GM21423 (cell line): ENCODE measurements at regions not wholly inside any gene's neighbourhood (a gene's known extent, or its start where the extent isn't known, plus 50 kb on each side); places are given as distances from the start of the nearest gene placed in this dataset.

Experiments
- ATAC-seq: cut with Tn5 transposase; IDR thresholded peaks from one replicate; pipeline ENCODE4 v1.9.1; 2021; ENCODE audit warnings: mild to moderate bottlenecking, moderate library complexity; ENCODE audit not compliant: unreplicated experiment

DNA sequence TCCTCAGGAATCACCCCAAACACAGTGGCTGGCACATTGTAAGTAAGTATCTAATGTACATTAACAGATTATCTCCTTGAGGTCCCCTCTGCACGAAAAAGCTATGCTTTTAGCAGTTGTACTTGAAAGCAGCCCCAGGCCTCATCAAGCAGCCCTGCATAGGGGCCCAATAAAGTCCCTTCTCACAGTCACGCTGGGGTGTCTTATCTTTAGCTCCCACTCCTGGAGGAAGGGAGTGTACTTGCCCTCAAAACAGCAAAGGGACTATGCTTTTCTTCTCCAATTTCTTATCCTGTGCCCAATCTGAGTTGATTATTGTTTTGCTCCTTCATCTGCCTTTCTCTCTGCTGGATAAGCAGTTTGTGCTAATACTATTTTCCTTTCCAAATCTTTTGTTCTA, 168.8 kb upstream of the PLXNA2 start:
- no peak for ATAC-seq

DNA sequence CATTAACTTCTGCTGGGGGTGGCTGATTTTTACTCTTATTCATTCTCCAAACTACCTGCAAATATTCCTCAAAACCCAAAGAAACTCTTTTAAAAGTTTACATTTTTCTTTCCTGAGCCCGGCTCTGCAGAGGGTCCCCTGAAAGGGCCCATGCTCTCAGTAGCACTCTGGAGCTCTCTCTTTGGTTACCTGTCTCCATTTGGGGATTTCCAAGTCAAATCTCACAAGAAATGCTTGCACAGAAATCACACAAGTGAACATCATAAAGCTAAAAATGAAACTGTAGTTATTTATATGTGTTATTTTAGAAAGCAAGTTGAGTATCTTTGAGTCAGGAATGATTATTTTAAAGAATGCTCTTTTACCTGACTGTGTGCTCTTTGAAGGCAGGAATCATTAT, 174.5 kb upstream of the PLXNA2 start:
- no peak for ATAC-seq

DNA sequence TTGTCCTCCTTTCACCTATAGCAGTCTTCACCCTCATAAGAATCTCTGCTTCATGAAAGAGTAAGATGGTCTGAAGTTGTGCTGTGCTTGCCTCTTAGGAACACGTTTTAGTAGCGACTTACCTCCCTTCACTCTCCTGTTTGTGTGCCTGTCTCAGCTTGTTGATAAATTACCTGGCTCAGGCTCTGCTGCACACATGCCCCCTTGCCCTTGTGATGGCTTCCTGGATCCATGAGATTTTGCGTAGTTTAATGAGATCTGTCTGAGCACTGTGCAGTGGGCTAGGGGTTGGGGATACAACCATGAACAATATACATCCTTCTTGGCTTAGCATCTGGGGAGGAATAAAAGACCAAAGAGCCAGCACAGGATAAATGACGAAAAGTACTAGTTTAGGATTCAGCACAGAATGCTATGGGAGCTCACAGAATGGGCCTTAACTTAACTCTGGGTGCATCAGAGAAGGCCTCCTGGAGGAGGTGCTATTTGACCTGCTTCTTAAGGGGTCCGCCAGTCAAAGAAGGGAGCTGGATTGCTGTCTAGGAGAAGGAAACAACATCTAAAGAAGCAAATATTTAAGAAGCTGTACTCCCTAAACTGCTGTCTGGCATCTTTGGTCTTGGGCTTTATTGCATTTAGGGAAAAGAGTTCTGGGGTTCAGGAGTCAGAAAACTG, 175.7 kb upstream of the PLXNA2 start:
- ATAC-seq: no peak

DNA sequence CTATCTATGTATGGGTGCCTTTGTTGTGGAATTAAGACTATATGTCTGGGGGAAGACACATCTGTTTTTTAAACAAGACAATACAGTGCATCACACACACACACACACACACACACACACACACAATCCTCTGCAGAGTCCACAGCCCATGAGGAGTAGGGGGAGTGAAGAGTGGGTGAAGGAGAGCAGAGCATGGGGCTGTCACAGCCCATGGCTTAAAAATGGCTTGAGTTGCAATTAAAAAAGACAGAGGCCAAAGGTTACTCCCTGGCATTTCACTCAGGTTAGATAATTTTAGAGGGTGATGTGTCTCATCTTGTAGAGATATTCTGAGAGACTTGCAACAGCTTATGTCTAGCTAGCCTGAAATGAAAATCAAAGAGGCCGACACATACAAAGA, 176.5 kb upstream of the PLXNA2 start:
- no peak for ATAC-seq

DNA sequence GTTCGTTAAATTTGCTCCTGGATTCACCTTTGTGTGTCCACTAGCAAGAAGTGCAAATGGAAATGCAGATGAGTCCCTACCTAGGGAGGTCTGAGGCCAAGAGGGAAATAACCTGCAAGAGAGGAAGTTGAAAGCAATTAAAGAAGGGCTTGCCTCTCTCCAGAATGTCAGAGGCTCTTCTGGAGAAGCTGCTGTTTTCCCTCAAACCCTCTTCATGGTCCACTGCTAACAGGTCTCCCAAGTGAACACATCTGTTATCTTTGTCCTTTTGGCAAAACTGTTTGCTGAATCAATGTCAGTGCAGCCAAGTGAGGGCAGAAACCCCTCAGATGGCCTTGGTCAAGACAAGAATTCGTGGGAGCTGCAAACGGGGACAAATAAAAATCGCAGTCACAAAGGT, 177.3 kb upstream of the PLXNA2 start:
- ATAC-seq: no peak

DNA sequence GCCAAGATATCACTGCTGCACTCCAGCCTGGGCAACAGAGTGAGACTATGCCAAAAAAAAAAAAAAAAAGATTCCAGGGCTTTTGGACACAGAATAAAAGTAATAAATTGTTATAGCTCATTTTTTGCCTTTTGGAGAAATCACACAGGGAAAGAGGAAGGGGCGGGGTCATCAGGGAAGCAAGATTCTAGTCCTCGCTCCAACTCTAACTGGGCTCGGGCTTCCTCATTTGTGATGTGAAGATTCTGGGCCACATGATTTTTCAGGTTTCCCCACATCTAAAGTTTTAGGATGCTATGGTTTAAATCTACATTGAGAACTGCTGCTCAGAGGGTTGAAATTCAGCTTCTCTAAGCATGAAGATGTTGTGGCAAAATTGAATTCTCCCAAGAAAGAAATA, 179.3 kb upstream of the PLXNA2 start:
- no peak for ATAC-seq

DNA sequence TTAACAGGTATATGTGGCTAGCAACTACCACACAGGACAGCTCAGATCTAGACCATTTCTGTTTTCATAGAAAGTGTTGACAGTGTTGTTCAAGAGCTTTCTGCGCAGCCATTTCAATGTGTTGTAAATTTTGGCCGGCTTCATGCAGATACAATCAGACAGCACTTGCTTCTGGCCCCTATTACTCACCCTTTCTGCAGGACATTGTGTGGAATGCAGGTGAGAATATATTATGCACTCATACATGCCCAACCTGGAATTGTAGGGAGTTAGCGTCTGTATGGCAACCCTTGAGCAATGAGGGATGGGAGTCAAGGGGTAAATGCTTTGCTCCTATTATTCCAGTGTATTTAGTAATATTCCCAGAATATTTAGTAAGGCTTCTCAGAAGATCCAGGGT, 180.9 kb upstream of the PLXNA2 start:
- ATAC-seq: no peak

DNA sequence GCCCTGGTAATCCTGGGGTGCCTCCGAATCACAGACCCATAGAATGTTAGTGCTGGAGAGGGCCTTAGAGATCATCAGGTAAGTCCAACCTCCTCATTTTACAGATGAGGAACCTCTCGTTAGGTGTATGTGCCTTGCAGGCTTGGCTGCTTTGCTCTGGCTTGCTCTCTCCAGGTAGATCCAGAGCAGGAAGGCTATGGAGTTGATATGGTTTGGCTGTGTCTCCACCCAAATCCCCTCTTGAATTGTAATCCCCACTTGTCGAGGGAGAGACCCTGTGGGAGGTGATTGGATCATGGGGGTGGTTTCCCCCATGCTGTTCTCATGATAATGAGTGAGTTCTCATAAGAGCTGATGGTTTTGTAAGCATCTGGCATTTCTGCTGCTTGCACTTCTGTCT, 186.0 kb upstream of the PLXNA2 start:
- ATAC-seq: no peak

DNA sequence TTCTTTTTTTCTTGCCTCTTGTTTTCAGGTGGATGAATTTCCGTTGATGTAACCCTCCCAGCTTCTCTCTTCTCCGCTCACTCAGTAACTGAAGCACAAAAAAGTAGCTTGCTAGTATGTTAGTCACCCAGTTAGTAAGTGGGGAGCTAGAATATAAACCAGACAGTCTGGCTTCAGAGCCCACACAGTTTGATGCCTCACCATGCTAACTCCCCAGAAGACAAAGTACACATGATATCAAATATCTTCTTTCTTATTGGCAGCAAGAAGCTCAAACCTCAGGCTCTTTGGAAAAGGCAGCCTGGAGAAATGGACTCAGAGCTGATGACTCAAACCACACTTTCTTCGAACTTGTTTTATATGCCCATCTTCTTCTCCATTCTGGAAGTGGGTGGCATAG, 187.5 kb upstream of the PLXNA2 start:
- no peak for ATAC-seq

DNA sequence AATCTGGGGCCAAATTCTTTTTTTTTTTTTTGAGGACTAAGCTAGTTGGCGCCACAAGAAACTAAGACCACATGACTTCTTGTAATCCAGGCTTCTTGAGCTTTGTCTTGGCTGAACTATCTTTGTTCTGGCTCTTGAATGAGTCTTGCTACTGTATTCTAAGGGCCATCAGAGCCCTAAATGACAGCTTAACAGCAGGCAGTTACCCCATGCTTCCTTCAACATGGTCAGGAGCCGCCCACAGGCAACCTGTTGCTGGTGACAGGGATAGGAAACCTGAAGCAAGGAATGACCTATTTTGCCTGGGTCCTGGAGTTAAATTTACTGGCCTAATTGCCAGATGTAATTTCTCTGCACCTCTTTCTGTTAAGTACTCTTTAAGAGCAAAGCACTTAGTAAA, 188.2 kb upstream of the PLXNA2 start:
- ATAC-seq: no peak

DNA sequence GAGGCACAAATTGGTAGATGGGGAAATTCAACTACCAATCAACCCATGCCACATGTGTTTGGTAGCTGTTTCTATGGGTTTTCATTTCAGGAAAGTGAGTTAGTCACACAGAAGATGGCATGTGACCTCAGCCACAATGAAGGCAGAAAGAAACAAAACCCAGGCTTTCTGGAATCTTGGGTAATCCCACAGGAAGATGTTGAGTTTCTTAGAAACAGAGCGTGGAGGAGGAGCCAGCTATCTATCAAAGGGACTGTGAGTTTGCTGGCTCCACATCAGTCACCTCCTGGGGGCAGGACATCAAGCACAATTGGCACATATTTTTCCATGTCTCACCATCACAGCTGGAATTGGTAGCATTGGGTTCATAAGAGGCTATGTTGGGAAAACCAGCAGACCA, 188.9 kb upstream of the PLXNA2 start:
- no peak for ATAC-seq

DNA sequence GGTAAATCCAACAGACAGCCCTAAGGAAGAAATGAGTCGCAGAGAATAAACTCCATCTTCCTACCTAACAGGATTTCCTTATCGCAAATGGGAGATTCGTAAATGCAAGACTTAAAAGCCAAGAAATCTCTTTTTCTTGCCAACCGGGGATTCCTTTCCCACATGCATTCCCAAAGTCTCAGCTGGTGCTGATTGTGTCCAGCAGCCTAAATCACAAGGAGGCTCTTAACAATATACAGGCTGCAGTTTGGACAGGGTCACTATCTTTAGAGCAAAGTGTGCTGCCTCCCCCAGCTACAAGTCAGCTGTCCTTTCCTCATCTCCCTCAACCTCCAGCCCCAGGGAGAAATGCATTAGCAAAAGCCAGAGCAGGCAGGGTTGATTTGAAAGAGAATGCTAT, 189.8 kb upstream of the PLXNA2 start:
- no peak for ATAC-seq

DNA sequence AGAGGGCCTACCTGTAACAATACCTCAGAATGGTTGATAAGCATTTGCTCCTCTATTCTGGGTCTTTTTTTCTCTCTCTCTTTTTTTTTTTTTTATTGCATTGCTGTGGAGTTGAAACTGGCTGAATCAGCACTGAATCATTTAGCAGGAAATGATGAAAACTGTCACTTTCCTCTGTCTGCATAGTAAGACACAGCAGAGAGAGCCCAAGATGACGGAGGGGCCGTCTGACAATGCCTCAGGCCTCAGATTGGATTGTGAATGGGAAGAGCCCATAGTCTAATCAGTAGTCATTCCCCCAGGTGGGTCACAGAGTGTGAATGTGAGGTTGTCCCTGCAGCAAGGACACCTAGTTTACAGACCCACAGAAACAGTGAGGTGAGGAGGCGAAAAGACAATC, 193.2 kb upstream of the PLXNA2 start:
- ATAC-seq: no peak

DNA sequence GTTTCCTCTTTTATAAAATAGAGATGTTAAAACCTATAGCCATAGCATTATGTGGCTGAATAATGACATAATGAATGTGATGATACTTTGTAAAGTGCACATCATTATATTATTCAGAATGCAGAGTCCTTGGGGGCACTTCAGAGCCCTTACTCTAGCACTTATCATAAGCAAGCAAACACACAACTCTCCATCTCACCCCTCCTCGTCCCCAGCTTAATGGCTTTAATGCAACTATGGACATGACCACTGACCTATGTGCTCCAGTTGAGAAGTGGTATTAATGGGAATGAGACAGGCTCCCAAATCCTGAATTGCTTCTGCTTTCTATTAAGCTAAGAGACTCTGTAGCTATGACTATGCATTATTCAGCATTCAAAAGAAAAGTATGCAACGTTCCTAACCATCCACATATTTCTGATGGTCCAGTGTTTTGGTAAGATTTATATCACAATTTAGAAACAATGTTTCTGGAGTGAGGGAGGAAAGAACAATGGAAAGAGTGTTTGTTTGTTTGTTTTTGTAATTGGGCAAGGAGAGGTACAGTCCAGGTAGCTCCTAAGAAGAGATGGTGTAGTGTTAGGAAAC, 194.0 kb upstream of the PLXNA2 start:
- no peak for ATAC-seq

DNA sequence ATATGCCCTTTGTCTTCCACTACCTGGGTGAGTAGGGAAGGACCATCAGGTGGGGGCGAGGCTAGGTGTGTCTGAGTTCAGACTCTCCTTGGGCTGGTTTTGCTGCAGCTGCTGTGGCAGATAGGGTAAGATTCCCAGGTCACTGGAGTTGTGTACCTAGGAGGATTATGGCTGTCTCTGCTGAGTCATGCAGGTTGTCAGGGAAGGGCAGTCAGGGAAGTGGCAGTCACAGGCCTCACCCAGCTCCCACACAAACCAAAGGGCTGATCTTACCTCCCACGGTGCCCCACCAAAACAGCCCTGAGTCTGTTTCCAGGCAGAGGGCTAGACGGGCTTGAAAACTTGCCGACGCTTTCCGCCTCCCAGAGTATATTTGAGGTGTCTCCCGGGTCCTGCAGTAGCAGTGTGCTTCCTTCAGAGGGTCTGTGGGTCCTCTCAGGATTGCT, 201.6 kb upstream of the PLXNA2 start:
- no peak for ATAC-seq

DNA sequence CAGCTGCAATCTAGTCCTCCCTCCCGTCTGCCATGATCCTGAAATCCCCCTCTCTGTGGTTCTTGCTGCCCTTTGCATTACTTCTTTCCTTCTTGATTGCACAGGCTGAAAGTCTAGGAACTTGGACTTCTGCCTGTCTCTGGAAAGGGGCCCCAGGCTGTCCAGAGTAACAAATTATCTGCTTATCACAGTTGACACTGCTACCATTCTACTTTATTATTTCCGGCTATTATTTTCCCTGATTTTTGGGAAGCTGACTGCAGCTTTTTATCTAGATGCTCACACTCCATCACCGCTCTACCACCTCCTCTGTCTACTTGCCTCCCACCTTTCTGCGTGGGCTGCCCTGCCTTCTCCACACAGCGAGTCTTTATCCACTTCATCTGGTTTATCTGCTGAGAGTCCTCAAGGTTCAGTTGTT, 202.1 kb upstream of the PLXNA2 start:
- no peak for ATAC-seq

DNA sequence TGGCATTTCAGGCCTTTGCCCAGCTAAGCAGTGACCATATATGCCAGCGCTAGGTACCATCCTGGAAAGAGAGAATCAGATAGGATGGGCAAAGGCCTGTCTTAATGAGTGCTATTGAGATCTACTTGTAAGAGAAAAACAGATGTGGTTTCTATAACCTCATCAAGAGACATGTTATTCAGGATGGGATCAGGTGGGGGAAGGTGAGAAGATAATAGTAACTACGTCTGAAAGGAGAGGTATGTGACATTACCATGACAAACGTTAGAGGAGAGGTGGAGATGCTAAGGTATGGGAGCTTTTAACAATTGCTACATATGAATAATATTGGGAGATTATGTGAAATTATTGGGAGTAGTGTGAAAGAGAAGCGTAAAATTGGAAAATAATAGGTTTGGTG, 204.2 kb upstream of the PLXNA2 start:
- no peak for ATAC-seq

DNA sequence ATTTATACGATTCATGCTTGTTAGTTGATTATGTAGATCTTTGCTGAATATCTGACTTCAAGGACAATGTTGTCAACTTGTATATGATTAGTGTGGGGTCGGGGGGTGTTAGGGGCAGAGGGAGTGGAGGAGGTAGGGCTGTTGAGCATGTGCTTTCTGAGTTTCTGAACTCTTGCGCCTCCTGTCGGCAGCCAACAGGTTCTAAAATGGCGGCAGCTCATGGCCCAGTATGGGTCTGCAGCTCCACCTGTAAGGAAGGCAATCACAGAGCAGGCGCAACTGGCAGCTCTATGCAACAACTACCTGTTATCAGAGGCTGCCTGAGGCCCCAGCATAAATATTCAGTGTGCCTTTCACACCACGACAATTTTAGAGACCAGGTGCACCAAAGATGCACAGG, 205.8 kb upstream of the PLXNA2 start:
- ATAC-seq: no peak

DNA sequence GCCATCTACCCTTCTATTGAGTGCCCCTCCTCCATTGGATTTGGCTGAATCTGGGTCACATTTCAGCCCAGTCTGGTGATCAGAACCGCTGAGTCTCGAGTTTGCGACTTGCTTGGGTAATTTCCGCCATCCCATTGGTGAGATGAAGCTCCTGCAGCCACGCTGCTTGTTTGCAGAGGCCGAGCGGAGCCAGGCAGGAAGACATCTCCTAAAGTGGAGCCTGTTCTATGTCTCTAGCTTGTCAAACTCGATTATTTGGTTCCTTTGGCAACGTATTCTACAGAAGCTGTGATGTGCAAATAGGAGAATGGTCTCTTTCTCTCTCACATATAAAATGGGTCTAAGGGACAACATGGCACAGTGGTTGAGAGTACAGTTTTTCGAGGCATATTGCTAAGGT, 206.8 kb upstream of the PLXNA2 start:
- ATAC-seq: no peak

DNA sequence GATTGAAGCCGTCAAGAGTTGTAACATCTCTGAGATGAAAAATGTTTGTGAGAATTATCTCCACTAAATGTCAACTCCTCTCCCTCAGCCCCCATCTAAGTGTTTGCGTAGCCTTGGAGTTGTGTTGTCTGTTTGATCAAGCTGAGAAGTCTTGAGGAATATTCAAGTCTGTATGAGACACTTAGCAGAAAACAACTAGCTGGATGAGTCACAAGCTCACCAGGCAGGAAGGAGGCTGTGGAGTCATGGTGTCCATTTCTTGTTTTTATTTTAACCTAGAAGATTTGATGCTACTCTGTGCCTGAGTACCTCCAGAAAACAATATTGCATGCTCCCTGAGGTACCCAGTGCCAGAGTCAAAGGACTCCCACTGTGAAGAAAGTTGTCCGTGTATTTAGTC, 211.6 kb upstream of the PLXNA2 start:
- no peak for ATAC-seq

DNA sequence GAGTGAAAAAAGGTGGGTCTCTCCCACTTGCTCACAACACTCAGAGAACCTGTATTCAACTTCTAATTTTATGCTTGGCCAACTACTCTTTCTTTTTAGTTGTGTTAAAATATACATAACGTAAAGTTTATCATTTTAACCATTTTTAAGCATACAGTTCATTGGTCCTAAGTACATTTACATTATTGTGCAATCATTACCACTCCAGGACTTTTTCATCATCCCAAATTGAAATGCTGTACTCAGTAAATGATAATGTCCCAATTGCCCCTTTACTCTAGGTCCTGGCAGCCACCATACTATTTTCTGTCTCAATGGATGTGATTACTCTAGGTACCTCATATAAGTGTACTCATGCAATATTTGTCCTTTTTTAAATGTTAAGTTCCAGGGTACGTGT, 212.3 kb upstream of the PLXNA2 start:
- no peak for ATAC-seq

DNA sequence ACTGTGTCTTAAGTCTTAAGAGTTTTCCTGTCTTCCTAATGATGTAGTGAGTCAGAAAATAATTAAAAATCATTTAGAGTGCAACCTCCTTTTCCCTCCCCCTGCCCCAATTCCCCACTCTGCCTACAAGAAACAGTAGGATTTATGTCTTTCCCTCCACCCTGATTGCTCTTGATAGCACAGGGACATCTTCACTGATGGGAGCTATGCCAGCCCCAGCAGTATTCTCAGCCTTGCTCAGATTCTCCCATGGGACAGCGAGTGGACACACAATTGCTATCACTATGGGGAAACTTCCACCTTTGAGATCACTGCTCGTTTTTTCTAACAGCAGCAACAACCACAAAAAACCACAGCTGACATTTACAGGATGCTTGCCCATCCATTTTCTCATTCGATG, 216.6 kb upstream of the PLXNA2 start:
- no peak for ATAC-seq

DNA sequence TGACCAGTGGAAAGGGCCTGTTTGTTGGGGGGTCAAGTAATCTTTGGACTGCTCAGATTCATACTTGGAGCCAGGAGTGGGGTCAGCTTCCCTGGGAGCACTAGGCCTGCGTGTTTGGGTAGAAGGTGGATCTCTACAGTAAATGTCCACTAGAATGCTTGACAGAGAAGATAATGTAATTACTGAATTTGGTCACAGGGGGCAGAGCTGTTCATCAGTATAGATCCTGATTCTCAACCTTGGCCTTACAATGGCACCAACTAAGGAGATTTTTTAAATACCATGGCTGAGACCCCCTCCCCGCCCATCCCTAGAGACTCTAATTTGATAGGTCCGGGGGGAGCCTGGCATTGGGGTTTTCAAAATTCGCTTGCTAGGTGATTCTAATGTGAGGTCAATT, 217.5 kb upstream of the PLXNA2 start:
- ATAC-seq: no peak
